ENCODE measurements at regions not wholly inside any gene's neighbourhood (a gene's known extent, or its start where the extent isn't known, plus 50 kb on each side); places are given as distances from the start of the nearest gene placed in this dataset.
"Not testable (repeated sequence)": the region's sequence is repeated elsewhere in the genome, so short reads cannot be mapped to it uniquely, and the experiment has no call there.

GRCh38 chr5:152184266-152184665 lies 220.8 kb downstream of the NMUR2 start:
- DNase-seq (ENCODE audit: low read depth in 1 of 2, low spot score in 1 of 2) = no peak

DNA sequence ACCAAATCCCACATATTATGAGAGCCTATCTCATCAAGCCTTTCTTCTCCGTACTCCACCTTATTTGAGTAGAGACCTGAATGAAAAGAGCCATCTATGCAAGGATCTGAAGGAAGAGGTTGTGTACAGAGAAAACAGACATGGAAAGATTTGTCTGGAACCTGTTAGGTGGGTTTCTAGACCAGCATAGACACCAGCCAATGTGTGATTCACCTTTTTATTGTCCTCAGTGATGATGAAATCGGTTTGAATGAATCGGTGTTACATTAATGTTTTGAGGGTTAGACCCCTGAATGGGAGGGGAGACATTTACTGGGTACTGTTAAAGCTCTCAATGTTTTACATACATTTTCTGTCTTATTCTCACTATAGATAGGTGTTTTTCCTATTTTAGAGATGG lies 223.6 kb downstream of the NMUR2 start:
- DNase-seq (ENCODE audit: low read depth in 1 of 2, low spot score in 1 of 2) = no peak

- no peak for DNase-seq (ENCODE audit: low read depth in 1 of 2, low spot score in 1 of 2)
These were observed 226.8 kb downstream of the NMUR2 start for GRCh38 chr5:152178350-152178699.

GRCh38 chr5:152177626-152178349 lies 227.3 kb downstream of the NMUR2 start:
- DNase-seq (ENCODE audit: low read depth in 1 of 2, low spot score in 1 of 2) = no peak

DNA sequence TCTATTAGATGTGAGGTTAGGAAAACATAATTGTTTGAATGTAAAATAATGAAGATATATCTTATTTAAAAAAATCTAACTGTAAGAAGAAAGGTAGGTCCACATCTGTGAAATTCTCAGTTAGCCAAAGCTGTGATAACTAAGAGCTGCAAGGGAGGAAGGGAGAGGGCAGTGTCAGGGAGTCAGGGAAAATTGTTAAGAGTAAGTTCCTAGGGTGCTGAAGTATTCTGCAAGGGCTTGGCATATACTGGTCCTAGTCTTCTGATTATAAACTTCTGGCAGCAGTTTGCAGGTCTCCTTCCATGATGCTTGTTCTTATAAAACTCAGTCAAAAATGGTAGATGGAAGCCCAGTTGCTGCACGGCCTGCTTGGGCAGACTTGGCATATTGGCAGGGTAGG lies 233.2 kb downstream of the NMUR2 start:
- no peak for DNase-seq (ENCODE audit: low read depth in 1 of 2, low spot score in 1 of 2)

DNA sequence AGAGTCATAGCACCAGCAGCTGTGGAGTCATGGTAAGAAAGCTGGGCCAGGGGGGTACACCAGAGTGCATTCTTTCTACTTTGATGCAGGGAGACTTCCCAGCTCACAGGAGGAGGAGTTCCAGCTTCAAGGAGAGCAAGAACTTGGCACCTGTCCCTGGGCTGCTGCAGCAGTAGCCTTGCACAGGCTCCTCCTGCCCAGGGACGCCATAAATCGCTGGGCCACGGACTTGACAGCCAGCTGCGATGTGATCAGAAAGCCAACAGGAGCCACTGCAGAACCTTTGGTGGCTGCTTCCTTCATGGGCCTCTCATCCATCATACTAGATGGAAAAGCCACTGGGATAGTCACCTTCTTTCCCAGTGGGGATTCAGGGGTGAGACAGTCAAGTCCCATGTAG lies 234.7 kb downstream of the NMUR2 start:
- no peak for DNase-seq (ENCODE audit: low read depth in 1 of 2, low spot score in 1 of 2)

DNA sequence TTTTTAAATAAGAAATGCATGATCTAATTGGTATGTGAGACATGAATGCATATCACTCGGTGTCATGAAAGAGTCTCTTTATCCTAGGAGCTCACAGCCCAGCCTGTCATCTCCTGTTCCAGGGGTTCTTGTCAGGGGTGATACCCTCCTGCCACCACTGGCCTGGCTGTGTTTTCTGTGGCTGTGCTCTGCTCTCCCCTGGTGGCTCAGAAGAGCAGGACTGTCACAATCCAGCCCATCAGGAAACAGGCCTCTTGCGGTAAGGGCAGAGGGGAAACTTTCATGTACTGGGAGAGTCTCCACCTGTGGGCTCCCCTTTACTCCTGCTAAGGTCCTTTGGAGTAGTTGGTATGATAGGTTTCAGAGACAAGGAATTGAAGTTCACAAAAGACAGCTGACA lies 240.2 kb upstream of the GLRA1 start:
- no peak for DNase-seq (ENCODE audit: low read depth in 1 of 2, low spot score in 1 of 2)

DNA sequence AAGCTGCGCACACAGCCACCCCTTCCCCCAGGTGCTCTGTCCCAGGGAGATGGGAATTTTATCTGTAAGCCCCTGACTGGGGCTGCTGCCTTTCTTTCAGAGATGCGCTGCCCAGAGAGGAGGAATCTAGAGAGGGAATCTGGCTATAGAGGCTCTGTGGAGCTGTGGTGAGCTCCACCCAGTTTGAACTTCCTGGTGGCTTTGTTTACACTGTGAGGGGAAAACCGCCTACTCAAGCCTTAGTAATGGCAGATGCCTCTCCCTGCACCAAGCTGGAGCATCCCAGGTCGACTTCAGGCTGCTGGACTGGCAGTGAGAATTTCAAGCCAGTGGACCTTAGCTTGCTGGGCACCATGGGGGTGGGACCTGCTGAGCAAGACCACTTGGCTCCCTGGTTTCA lies 235.2 kb upstream of the GLRA1 start:
- not testable (repeated sequence) for DNase-seq (ENCODE audit: low read depth in 1 of 2, low spot score in 1 of 2)

DNA sequence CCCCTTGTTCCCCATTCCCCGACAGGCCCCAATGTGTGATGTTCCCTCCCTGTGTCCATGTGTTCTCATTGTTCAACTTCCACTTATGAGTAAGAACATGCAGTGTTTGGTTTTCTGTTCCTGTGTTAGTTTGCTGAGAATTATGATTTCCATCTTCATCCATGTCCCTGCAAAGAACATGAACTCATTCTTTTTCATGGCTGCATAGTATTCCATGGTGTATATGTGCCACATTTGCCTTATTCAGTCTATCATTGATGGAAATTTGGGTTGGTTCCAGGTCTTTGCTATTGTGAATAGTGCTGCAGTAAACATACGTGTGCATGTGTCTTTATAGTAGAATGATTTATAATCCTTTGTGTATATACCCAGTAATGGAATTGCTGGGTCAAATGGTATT lies 229.8 kb upstream of the GLRA1 start:
- not testable (repeated sequence) for DNase-seq (ENCODE audit: low read depth in 1 of 2, low spot score in 1 of 2)

DNA sequence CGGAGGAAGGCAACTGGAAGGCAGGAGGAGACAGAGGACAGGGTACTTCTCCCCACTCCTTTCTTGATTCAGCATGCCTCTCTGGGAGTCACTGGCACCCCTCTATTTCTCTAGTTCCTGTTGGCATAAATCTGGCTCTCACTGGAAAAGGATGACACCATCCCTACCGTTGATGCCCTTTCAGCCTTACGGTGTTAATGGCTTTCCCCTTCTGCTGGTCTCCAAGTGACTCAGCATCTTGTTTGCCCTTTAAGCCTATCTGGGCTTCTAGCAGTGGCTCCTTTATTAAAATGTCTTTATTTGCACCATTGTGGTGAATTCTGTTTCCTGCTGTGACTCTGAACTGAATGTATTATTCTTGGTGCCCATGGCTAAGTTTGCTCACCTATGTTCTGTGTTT lies 227.3 kb upstream of the GLRA1 start:
- DNase-seq (ENCODE audit: low read depth in 1 of 2, low spot score in 1 of 2) = no peak

DNA sequence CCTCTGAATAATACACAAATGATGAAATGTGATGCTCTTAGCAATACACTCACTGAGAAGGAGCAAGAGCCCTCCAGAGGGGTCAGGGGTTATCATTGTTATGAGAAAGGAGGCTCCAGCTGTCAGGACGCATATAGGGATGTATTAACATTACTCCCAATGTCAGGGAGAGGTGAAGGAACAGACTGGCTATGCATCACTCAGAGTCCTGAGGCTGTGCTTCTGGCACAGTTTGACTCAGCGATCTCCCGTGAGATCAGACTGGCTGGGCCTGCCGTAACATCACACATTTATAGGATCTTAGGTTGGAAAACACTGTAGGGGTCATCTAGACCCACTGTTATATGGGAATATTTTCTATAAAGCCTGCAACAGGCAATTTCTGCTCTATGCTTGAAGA lies 226.5 kb upstream of the GLRA1 start:
- DNase-seq (ENCODE audit: low read depth in 1 of 2, low spot score in 1 of 2) = no peak

- DNase-seq (ENCODE audit: low read depth in 1 of 2, low spot score in 1 of 2) = no peak
These were observed 222.6 kb upstream of the GLRA1 start for GRCh38 chr5:152147286-152147685.

DNA sequence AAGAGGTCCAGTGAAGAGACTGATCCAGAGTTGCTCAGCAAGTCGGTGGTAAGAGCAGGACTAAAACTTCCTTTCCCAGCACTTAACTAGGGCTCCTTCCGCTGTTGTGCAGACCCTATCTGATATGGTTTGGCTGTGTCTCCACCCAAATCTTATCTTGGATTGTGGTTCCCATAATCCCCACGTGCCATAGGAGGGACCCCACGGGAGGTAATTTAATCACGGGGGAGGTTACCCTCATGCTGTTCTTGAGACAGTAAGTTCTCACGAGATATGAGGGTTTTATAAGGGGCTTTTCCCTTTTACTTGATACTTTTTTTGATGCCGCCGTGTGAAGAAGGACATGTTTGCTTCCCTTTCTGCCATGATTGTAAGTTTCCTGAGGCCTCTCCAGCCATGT lies 221.9 kb upstream of the GLRA1 start:
- DNase-seq (ENCODE audit: low read depth in 1 of 2, low spot score in 1 of 2) = no peak

DNA sequence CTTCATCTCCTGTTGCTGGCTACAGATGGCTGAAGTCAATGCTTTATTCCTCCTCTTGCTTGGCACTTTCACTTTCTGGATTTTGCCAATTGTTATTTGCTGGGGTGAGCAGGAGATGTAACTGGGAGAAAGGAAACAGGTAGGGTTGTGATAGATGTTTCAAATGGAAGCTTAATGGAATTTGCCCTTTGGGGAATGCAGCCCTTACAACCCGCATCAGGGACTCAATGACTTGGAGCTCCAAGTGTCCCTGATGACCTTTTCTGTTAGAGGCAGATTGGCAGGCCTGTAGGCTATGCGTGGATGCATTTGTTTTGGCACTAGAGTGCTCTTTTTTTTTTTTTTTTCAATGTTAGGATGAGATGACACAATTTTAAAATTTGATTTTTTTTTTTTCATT lies 219.9 kb upstream of the GLRA1 start:
- DNase-seq (ENCODE audit: low read depth in 1 of 2, low spot score in 1 of 2) = no peak

DNA sequence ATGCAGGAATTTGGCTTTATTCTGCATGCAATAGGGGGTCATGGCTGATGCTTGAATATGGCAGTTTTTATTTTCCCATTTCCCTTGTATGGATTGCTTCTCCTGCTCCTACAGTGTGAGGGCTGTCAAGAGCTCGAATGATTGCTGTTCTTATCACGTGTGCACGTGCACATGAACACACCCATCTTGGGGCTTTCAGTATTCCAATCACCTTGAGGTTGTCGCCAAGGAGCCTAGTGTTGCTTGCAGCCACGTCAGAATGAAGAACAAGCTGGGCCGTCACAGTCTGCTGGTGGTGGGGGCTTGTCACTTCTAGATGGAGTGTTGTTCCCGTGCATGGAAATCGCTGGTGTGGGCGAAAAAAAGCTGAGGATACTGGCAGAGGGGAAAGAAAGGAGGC lies 219.4 kb upstream of the GLRA1 start:
- no peak for DNase-seq (ENCODE audit: low read depth in 1 of 2, low spot score in 1 of 2)

GRCh38 chr5:152142840-152143469 lies 218.3 kb upstream of the GLRA1 start:
- DNase-seq (ENCODE audit: low read depth in 1 of 2, low spot score in 1 of 2) = peak; percentile 21 to 47

- no peak for DNase-seq (ENCODE audit: low read depth in 1 of 2, low spot score in 1 of 2)
These were observed 215.7 kb upstream of the GLRA1 start for GRCh38 chr5:152140347-152140746.

DNA sequence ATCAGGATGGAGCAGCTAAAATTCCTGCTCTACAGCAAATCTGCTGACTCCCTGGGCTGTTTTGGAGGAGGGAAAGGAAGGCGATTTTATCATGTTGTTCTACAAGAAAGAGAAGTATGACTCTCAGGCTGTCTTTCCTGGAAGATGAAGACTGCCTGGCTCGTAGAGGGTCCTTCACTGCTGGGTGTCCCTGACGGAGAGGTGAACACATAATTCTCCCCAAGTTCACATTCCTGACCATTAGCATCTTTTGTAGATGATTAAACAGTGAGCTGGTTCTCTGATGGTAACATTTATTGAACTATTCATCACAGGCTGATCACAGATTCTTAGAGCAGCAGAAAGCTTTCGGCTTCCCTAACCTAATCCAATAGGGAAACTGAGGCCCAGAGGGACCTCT lies 212.4 kb upstream of the GLRA1 start:
- no peak for DNase-seq (ENCODE audit: low read depth in 1 of 2, low spot score in 1 of 2)

- DNase-seq (ENCODE audit: low read depth in 1 of 2, low spot score in 1 of 2) = no peak
These were observed 211.7 kb upstream of the GLRA1 start for GRCh38 chr5:152136321-152136720.

DNA sequence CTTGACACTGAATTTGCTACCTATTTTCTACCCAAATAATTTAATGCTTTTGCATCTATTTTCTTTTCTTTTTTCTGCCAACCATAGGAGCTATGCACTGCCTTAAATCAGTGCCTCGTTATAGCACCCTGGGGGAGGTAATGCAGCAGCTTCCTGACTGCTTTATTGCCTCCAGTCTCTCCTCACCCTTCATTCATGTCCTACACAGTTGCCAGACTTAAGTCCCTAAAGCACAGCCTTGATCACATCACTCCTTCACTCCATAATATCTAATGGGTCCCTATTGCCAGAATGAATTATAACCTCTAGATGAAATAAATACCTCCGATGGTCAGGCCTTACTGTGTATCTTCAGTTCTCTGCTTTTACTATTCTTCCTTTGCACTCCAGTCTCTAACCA lies 211.2 kb upstream of the GLRA1 start:
- no peak for DNase-seq (ENCODE audit: low read depth in 1 of 2, low spot score in 1 of 2)

- no peak for DNase-seq (ENCODE audit: low read depth in 1 of 2, low spot score in 1 of 2)
These were observed 201.1 kb upstream of the GLRA1 start for GRCh38 chr5:152125661-152126205.

GRCh38 chr5:152124409-152125041 lies 199.9 kb upstream of the GLRA1 start:
- no peak for DNase-seq (ENCODE audit: low read depth in 1 of 2, low spot score in 1 of 2)
